LHCN-M2 (cell line): ENCODE measurements at regions not wholly inside any gene's neighbourhood (a gene's known extent, or its start where the extent isn't known, plus 50 kb on each side); places are given as distances from the start of the nearest gene placed in this dataset.

Experiments used
- DNase-seq: peaks from one replicate; pipeline ENCODE4 v3.0.0-alpha.2; 2012; ENCODE audit warnings: low read depth

DNA sequence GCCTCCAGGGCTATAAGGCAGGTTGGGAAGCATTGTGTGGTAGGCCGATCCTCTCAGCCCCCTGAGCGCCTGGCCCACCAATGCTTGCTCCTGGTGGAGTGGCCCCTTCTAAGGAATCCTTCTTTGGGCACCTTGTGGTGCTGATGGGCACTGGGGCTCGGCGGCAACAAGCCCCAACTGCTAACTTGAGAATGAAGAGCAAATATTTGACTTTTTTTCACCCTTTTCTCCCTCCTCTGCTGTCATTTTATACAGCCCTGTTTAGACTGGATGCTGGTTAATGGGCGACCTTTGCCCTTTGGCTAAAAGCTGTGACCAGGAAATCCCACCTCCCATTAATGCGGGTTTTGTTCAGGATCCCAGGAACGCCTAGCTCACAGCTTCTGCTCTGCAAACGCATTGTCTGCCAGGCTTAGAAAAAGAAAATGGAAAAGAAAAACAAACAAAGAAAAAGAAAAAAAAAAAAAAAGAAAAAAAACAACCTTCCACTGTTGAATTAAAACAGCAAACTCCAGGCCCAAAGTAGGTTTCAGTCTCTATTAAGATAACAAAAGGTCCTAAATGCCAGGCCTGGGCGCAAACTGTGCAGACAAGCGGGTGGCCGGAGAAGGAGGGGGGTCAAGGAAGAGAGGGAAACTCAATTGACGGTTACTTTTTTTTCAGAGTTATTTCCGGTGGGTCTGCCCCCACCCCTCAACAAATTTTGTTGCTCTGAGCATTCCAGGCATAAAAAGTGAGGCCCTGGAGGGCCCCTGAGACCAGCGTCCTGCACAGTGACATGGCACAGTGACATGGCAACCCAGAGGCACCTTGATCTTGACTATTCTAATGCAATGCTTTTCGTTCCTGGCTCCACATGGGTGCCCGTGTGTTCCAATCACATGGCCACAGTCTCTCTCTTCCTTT is 301.4 kb downstream of the MAF start:
- no peak for DNase-seq

DNA sequence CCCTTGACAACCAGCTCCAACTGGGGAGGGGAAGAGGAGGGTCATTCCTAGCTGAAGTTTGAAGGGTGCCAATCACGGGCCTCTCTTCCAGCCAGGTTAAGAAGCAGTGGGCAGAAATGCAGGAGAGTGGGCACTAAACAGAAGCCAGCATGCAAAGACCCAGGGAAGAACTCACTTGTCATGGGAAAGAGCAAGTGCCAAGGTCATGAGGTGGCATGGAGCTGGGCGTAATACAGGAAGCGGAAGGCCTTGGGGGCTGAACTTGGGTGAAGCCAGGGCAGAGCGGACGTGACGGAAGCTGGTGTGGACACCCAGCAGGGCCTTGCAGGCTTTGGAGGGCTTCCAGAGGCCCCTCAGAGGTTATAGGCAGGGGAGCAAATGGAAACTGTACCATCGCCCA is 302.1 kb downstream of the MAF start:
- DNase-seq, result no peak

DNA sequence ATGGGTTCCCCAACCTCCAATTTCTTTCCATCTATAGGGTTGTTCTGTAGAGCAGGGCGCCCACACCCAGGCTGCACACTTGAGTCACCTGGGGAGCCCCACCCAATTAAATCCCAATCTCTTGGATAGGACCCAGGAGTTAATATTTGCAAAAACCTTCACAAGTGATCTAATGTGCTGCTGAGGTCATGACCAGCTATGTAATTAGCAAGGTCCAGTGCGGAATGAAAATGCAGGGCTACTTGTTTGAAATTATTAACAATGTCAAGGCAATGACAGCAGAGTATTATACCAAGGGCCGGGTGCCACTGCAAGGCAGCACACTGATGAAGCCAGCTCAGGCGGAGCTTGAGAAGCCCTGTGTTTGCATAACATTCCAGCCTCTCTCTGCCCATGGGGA is 302.7 kb downstream of the MAF start:
- no peak for DNase-seq

DNA sequence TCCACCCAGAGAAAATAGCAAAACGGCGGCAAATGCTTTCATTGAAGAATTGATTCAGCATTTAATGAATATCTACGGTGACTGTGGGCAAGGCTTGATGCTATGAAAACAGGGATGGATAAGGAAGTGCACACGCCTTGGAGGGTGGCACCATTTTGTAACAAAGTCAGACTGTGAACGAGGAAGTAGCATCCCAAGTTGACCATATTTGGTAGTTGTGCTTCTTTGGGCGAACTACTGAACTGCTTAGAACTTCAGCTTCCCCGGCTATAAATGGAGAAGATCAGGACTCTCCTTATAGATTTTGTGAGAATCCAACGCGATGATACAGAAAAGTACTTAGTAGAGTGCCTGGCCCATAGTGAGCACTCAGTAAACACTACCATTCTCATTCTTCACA is 303.2 kb downstream of the MAF start:
- no peak for DNase-seq

DNA sequence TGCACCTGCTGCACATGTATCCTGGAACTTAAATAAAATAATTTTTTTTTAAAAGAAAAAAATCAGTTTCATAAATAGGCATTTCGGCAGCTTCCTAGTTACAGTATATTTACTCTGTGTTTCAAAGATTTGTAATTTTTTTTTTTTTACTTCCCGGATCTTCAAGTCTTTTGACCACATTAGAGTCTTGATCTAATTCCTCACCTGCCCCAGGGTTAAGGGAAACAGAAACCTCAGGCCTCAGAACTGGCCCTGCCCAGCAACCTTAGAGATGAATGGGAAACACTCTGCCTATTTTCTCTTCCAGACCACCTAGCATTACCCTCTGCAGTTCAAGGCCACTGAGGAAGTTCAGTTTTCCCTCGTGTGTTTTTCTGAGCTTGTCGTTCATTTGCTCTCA is 304.0 kb downstream of the MAF start:
- no peak for DNase-seq

DNA sequence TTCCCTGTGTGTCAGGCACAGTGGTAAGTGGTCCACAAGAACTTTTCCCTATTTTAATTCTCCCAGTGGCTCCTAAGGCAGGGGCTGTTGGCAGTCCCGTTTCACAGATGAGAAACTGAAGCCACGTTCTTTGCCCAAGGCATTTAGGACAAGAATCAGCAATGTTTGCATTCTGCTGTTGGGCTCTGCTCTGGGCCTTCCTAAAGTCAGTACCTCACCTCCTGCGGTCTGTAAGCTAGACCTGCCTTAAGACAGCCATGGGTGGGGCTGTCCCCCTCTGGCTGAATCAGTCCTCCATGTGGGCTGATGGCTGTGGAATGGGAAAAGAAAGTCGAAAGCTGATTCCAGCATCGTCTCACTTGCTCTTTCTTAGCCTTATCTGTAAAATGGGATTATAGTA is 304.8 kb downstream of the MAF start:
- DNase-seq, result no peak

DNA sequence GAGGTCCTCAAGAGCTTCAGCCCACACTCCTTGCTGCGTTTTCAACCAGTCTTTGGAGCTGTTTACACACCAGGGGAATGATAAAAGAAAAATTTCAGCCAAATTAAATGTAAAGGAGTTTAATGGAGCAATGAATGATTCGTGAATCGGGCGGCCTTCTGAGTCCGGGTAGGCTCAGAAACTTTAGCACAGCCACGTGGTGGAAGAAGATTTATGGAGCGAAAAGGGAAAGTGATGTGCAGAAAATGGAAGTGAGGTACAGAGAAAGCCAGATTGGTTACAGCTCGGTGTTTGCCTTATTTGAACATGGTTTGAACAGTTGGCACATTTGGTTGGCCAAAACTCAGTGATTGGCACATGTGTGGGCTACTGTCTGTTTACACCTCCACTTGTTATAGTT is 305.4 kb downstream of the MAF start:
- DNase-seq, result no peak

- DNase-seq, result no peak
Observed at GRCh38 chr16:79294568-79294967, 306.0 kb downstream of the MAF start.

DNA sequence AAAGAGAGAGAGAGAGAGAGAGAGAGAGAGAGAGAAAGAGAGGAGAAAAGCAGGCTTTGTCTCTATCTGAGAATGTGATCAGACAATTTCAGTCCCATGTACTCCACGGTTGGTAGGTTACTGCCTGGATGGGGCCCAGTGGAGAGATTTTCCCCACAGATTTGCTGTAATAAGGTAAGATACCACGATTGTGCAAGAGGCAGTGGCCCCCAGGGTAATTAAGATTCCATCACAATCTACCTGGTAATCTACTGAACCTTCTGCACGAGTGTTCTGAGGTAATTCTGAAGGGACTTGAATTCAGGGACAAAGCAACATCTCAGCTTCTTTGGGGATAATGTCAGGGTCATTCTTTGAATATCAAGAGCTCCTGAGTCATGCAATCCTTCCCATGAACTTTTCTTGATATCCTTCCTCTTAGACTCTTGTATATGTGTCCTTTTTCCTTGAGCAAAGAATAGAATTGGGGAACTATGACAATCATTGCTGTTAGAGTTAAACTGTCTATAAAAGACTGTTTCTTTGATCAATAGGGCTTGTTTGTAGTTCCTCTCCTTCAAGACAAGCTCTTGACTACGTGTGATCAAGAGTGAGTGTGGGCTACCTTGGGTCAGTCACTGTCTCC is 306.6 kb downstream of the MAF start:
- no peak for DNase-seq

DNA sequence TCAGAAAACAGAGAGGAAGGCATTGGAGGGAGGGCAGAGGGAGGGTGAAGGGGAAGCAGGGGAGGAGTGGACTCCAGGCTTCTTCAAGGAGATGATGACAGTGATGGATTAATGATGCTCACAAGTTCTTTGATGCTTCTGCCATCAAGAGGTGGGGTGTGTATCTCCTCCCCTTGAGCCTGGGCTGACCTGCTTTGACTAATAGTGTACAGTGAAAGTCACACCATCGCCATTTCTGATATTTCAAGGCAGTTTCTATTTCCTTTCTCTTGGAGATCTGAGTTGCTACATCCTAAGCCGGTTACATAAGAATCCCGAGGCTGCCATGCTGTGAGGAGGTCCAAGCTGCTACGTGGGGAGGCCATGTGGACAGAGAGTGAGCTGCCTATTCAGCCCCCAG is 312.5 kb downstream of the MAF start:
- DNase-seq, result no peak

- no peak for DNase-seq
Observed at GRCh38 chr16:79287424-79287917, 313.1 kb downstream of the MAF start.

DNA sequence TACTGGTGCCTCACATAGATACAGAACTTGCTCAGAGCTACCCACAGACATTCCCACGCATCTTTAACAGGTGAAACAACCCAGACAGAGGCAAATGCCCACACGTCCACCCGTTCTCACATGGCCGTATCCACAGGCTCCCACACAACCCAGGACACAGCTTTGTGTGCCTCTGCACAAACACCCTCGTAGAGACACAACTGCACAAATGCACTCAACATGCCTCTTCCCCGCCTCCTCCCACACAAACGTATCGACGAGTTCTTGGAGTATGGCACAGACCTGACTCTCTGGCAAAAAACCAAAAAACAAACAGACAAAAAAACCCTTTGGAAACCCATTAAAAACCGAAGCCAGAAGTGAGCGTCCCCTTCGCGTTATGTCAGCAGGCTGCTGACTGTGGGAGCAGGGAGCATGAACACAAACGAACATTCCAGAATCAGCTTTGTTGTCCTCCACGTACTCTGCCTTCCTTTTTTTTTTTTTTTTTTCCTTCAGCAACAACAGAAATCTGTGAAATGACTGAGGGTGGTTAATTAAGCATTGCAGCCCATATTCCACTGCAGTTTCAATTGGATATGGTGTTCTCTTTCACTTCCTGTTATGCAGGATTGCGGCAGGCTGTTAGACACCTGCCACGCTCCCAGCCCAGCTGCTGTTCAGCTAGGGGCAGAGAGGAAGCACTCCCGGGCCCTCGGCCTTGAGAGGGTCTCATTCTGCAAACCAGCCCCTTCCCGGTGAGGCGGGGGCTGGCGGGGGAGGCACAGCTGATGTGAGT is 313.7 kb downstream of the MAF start:
- DNase-seq, result no peak

DNA sequence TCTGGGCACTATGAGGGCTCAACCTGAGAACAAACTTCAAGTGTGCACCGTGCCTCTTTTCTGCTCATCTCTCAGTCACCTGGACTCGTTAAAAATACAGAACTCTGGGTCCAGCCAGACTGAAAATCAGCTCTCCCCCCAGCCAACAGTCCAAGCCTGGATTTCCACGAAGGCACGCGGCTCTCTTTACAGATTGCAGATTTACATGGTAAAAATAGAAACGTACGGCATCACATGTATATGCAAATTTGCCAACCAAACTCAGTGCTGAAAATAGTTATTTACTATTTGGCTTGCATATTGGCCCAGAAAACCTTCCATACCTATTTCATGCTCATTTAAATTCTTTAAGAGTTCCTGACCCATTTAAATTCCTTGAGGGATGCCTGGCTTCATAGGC is 315.8 kb downstream of the MAF start:
- DNase-seq, result no peak

GRCh38 chr16:79283578-79283977 is 317.0 kb downstream of the MAF start:
- no peak for DNase-seq

DNA sequence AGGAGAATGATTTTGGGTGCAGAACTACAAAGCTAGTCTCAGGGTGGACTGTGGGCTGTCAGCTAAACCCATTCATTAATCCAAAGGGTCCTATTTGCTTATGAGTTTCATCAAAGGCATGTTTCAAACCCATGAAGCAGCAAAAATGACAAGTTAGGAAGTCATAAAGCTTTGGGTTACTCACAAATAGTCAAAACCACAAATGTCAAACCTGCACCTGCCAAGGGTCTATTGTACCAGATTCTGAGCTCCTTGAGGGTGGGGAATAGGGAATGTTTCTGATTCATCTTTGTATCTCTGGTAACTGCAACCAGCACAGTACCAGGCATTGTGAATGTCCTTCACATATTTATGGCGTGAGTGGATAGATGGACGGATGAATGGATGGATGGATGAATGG is 317.7 kb downstream of the MAF start:
- no peak for DNase-seq

DNA sequence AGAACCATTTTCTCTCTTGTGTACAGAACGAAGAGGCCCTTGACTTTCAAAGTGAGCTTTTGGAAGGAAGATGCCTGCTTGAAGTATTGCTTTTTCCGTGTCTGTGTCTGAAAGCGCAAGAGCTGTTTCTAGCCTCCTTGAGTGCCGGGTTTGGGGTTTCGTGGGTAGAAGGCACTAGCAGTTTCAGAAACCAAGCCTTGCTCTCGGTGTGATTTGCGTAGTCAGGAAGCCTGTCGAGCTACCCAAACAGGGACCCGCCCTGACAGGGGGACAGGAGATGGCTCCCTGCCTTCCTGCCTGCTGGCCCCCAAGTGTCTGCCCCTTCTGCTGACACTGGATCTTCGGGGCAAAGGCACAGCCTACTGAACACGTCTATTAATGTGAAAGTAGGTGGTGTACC is 322.0 kb downstream of the MAF start:
- DNase-seq, result no peak

DNA sequence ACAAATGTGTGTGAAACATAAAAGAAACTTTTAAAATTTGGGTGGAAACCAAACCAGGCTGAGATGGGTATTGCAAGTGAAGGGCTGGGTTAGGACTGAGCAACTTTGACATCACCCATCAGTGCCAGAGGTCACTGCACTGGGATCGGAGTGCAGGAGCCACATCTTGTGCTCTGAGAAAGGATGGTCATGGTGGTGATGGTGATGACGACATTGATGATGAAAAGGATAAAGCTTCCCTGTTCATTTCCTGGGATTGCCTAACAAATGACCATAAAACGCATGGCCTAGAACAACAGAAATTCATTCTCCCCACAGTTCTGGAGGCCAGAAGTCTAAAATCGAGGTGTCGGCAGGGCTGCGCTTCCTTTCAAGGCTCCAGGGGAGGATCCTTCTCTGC is 324.0 kb downstream of the MAF start:
- DNase-seq, result no peak

GRCh38 chr16:79274264-79274663 is 326.3 kb downstream of the MAF start:
- no peak for DNase-seq

DNA sequence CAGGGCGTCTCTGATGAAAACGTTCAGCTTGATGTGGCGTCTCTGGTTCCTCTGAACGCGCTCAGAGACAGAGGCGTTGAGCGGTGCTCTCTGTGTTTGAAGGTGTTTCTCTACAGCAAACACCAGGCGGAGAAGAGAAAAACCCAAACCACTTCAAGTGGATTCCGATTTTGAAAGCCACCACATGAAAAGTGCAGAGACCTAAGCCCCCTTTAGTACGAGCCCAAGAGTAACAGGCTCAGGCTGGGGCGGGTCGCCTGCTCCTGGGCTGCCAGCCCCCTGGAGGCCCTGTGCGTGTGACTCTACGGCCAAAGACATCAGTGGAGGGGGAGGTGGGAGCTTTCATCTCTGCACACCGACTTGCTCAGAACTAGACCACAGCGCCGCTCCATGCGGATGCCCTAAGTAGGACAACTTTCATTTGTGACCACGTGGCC is 328.4 kb downstream of the MAF start:
- DNase-seq, result no peak

DNA sequence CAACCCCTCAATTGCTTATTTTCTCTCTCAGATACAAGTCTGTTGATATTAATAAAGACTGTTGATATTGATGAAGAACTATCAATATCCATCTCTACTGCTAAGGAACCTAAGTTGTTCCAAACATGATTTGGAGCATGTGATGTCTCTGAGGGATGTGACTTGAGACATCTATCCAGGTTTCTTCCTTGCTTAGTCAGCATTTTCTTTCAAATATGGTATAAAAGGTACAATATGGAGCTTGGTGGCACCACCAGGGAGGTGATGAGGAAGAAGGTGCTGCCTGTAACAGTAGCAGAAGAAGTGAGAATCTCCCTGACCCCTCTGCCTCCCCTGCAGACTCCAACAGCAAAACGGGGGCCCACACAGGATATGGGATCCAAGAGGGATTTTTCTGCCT is 329.0 kb downstream of the MAF start:
- DNase-seq, result no peak

GRCh38 chr16:79270011-79270410 is 330.5 kb downstream of the MAF start:
- DNase-seq, result no peak

GRCh38 chr16:79269211-79269863 is 331.2 kb downstream of the MAF start:
- DNase-seq, result no peak
